A673 (cell line): ENCODE measurements at regions not wholly inside any gene's neighbourhood (a gene's known extent, or its start where the extent isn't known, plus 50 kb on each side); places are given as distances from the start of the nearest gene placed in this dataset.
"Not testable (repeated sequence)": the region's sequence is repeated elsewhere in the genome, so short reads cannot be mapped to it uniquely, and the experiment has no call there.

Experiments used
- EZH2 ChIP-seq: fragments of 200-600 bp; sonication (generic); IDR thresholded peaks from 2 replicates; pipeline ENCODE4 v1.6.1; 2017; ENCODE audit warnings: borderline replicate concordance, low read depth, mild to moderate bottlenecking, mixed read lengths, antibody characterized with exemption, low read length; ENCODE audit not compliant: poor library complexity, severe bottlenecking
- TF ChIP-seq, protein P1 (sequence below): fragments of 300-800, 200-600 bp; sonication (generic); conservative IDR thresholded peaks from 2 replicates; pipeline ENCODE4 v1.5.1; 2017; ENCODE audit warnings: low read depth, mild to moderate bottlenecking, antibody characterized with exemption, low read length, moderate library complexity, mixed read lengths

GRCh38 chr4:3381208-3381607 lies 60.6 kb upstream of the HGFAC start:
- TF ChIP-seq, protein P1, sequence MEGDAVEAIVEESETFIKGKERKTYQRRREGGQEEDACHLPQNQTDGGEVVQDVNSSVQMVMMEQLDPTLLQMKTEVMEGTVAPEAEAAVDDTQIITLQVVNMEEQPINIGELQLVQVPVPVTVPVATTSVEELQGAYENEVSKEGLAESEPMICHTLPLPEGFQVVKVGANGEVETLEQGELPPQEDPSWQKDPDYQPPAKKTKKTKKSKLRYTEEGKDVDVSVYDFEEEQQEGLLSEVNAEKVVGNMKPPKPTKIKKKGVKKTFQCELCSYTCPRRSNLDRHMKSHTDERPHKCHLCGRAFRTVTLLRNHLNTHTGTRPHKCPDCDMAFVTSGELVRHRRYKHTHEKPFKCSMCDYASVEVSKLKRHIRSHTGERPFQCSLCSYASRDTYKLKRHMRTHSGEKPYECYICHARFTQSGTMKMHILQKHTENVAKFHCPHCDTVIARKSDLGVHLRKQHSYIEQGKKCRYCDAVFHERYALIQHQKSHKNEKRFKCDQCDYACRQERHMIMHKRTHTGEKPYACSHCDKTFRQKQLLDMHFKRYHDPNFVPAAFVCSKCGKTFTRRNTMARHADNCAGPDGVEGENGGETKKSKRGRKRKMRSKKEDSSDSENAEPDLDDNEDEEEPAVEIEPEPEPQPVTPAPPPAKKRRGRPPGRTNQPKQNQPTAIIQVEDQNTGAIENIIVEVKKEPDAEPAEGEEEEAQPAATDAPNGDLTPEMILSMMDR = not testable (repeated sequence)
- TF ChIP-seq EZH2 = not testable (repeated sequence)
